ENCODE measurements at regions not wholly inside any gene's neighbourhood (a gene's known extent, or its start where the extent isn't known, plus 50 kb on each side); places are given as distances from the start of the nearest gene placed in this dataset.
"Not testable (repeated sequence)": the region's sequence is repeated elsewhere in the genome, so short reads cannot be mapped to it uniquely, and the experiment has no call there.

- no peak for DNase-seq (ENCODE audit: low spot score)
These were observed 936.7 kb upstream of the NEGR1 start for GRCh38 chr1:73218995-73219546.

- no peak for DNase-seq (ENCODE audit: low spot score)
These were observed 923.1 kb upstream of the NEGR1 start for GRCh38 chr1:73205294-73205973.

GRCh38 chr1:73197972-73198371 lies 915.6 kb upstream of the NEGR1 start:
- DNase-seq (ENCODE audit: low spot score): no peak

- DNase-seq (ENCODE audit: low spot score): no peak
These were observed 912.6 kb upstream of the NEGR1 start for GRCh38 chr1:73194965-73195364.

- not testable (repeated sequence) for DNase-seq (ENCODE audit: low spot score)
These were observed 901.2 kb upstream of the NEGR1 start for GRCh38 chr1:73183581-73183980.

- DNase-seq (ENCODE audit: low spot score): no peak
These were observed 898.8 kb upstream of the NEGR1 start for GRCh38 chr1:73181190-73181540.

GRCh38 chr1:73180397-73181189 lies 898.3 kb upstream of the NEGR1 start:
- DNase-seq (ENCODE audit: low spot score): no peak

- DNase-seq (ENCODE audit: low spot score): no peak
These were observed 894.6 kb upstream of the NEGR1 start for GRCh38 chr1:73176902-73177301.

- no peak for DNase-seq (ENCODE audit: low spot score)
These were observed 884.8 kb upstream of the NEGR1 start for GRCh38 chr1:73167009-73167657.

GRCh38 chr1:73162564-73162963 lies 880.2 kb upstream of the NEGR1 start:
- no peak for DNase-seq (ENCODE audit: low spot score)

- no peak for DNase-seq (ENCODE audit: low spot score)
These were observed 879.1 kb upstream of the NEGR1 start for GRCh38 chr1:73161418-73161817.

GRCh38 chr1:73160759-73161158 lies 878.4 kb upstream of the NEGR1 start:
- no peak for DNase-seq (ENCODE audit: low spot score)

GRCh38 chr1:73144311-73144710 lies 862.0 kb upstream of the NEGR1 start:
- no peak for DNase-seq (ENCODE audit: low spot score)

- DNase-seq (ENCODE audit: low spot score): no peak
These were observed 854.6 kb upstream of the NEGR1 start for GRCh38 chr1:73136975-73137374.

GRCh38 chr1:73106931-73107330 lies 824.6 kb upstream of the NEGR1 start:
- DNase-seq (ENCODE audit: low spot score): no peak

GRCh38 chr1:73105755-73106154 lies 823.4 kb upstream of the NEGR1 start:
- DNase-seq (ENCODE audit: low spot score): no peak

- no peak for DNase-seq (ENCODE audit: low spot score)
These were observed 822.4 kb upstream of the NEGR1 start for GRCh38 chr1:73104749-73105148.

- no peak for DNase-seq (ENCODE audit: low spot score)
These were observed 817.9 kb upstream of the NEGR1 start for GRCh38 chr1:73100216-73100615.

GRCh38 chr1:73097917-73098316 lies 815.6 kb upstream of the NEGR1 start:
- no peak for DNase-seq (ENCODE audit: low spot score)

- DNase-seq (ENCODE audit: low spot score): no peak
These were observed 814.5 kb upstream of the NEGR1 start for GRCh38 chr1:73096841-73097240.

- no peak for DNase-seq (ENCODE audit: low spot score)
These were observed 810.0 kb upstream of the NEGR1 start for GRCh38 chr1:73092383-73092782.

- no peak for DNase-seq (ENCODE audit: low spot score)
These were observed 784.5 kb upstream of the NEGR1 start for GRCh38 chr1:73066866-73067265.
